NCI-H2196 treated with DMSO at 0.1 percent for 48 hours (cell line): ENCODE measurements at regions not wholly inside any gene's neighbourhood (a gene's known extent, or its start where the extent isn't known, plus 50 kb on each side); places are given as distances from the start of the nearest gene placed in this dataset.

ENCODE experiments used
- DNase-seq: peaks from one replicate; lab custom pipeline; 2025; ENCODE audit not compliant: unreplicated experiment; lab: John Stamatoyannopoulos, UW

DNA sequence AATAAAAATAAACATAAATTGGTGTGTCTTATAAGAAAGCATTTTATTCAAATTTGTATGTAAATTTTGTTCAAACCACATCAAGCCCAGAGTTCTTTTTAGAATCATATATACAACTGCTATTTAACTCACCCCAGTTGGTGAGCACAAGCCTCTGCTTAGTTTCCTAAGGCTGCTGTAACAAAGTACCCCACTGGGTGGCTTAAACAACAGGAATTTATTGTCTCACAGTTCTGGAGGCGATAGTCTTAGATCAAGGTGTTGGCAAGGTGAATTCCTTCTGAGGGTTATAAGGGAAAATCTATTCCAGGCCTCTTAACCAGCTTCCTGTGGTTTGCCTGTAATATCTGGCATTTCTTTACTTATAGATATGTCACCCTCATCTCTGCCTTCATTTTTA lies 1133.5 kb downstream of the OLFM4 start:
- no peak for DNase-seq

DNA sequence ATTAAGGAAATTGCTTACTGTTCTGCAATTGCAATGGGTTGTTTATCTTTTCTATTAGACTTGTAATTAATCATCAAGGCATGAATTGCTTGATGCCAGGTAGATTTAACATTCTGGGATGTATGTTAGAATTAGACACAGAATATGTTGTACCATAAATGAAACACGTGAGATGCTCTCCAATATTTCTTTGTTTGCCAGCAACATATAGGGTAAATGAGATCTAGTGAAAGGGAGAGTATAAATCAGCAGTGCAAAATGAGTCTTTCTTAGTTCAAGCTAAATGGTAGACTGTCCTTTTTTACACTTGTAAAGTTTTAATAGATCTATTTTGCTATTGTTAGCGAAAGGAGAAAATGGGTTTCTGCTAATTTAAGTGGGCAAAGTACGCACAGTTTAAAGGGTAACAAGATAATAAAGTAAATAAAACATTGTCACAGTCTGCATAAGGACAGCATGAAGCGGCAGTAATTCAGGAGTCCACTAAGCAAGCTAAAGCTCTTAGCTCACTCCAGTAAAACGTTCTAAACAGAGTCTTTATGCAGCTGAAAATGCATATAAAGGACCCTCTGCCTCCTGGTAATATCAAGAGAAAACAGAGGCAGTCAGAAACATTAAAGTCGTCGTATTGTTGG lies 1137.1 kb downstream of the OLFM4 start:
- no peak for DNase-seq

GRCh38 chr13:54173996-54174395 lies 1145.4 kb downstream of the OLFM4 start:
- no peak for DNase-seq

DNA sequence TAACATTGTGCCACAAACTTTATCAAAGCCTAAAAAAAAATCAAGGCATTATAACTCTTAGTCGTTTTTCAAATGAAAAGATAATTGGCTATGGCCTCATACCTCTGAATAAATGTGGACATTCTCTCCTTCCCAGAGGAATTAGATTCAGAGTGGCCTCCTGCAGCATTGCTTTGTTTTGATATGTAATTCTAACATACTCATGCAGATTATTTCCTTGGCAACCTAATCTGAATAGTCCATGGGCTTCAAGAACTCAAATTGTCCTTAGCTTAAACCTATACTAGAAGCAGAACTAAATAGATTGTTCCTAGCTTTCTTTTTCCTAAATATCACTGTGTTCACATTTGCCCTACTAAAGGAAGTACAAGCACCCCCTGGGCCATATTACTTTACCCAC lies 1146.9 kb downstream of the OLFM4 start:
- DNase-seq = no peak

- no peak for DNase-seq
Measured at GRCh38 chr13:54177466-54177865, 1148.9 kb downstream of the OLFM4 start.

GRCh38 chr13:54183166-54183565 lies 1154.6 kb downstream of the OLFM4 start:
- no peak for DNase-seq

DNA sequence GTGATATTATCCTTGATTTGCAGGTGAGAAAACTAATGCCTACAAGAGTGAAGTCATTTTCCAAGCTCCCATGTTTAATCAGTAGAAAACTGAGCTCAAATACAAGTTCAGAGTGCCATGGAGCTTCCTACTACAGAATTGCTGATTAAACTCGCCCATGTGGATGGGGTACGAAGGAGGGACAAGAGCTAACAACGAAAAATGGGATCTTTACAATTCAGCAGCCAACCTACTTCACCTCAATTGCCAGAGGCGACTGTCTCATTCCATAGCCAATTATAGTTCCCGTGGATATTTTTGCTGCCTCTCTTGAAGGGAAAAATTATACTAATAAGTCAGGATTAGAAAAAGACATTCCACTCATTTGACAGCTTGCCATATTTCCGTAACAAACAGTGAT lies 1155.1 kb downstream of the OLFM4 start:
- no peak for DNase-seq

GRCh38 chr13:54184576-54184975 lies 1156.0 kb downstream of the OLFM4 start:
- DNase-seq = no peak

DNA sequence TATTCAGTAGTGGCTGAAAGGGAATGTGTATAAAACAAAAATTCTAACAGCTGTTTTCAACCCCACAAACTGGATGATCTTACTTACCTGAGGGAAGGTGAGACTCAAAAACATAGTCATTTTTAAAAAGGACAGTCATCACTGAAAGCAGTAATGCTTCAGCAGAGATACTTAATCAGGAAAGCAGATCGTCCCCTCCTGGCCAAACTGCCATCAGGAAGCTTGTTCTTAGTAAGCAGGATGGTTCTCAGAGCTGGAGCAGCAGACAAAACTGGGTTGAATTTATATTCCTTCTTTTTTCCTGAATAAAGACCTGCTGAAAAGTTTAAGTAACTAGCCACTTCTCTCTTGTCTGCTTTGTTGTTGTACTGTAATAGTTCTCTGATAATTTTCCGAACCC lies 1156.5 kb downstream of the OLFM4 start:
- DNase-seq = no peak

DNA sequence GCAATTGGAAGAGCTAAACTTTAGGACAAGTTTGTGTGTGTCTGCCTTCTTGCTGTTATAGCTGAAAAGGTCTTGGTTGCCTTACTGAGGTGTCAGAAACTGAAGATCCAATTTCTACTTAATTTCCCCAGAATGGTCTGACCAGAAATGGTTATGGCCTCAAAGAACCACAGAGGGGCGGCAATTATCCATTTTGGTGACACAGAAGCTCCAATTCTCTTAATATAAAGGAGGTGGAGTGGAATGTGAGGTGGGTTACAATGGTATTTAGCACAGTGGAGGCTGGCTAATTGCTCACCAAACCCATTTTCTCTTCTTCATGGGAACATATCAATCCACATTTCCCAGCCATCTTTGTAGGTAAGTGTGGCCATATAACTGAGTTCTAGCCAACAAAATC lies 1157.2 kb downstream of the OLFM4 start:
- DNase-seq = no peak

DNA sequence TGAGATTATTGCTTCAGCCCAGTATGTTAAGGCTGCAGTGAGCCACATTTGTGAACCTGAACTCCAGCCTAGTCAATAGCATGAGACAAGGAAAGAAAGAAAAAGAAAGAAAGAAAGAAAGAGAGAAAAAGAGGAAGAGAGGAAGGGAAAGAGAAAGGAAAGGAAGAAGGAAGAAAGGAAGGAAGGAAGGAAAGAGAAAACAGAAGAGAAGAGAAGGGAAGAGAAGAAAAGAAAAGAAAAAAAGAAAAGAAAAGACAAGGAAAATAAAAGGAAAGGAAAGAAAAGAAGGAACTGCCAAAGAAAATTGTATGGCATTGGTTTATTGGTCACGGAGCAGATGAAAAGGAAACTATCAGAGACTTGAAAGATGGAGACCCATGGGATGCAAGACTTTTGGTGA lies 1158.8 kb downstream of the OLFM4 start:
- DNase-seq = no peak

DNA sequence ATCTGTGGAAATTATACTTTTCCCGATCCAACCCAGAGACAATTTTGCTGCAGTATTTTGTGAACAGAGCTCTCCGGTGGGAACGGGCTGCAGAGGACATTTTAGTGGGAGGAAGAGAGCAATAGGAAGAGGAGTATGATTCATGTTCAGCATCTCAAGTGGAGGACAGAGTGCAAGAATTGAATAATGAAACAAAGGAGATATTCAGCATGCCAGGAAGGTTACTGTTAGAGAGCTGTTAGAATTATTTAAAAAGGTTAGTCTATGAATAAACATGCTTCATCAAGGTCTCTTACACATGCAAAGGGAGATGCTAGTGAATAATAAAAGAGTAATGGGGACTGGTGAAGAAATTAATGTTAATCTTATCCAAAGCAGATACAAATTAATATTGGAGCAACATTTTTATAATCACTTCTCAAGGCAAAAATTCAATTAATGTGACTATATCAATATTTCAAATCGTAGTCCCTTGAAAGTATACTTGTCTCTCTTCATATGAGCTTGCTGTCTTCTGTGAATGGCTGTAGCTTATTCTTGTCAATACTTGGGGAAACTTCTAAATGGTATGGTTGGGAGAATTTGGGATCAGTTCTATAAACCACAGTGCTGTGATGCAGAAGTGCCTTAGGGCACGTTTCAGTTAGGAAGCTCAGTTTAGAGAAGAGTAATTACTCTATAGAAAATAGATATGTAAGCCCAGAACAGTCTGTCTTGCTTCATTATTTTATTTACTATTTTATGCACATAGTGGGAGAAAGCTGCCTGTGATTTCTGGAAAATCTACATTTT lies 1165.8 kb downstream of the OLFM4 start:
- DNase-seq = no peak

- no peak for DNase-seq
Measured at GRCh38 chr13:54196684-54197083, 1168.1 kb downstream of the OLFM4 start.

DNA sequence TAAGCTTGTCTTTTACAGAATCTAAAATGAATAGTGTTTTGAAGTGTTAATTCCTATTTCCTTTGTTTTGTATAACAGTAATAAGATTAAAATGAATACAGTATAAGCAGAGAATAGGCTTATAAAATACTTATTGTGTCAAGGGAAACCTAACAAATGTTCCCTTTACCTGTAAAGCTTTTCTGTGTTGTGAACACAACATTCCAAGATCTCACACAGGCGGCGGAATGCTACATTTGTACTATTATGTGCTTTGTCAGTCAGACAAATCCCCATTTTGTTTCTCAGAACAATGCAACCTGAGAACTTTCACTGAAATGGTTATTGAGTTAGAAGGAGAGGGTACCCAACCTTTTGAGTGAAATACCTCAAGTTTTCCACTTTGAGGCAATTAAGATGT lies 1170.3 kb downstream of the OLFM4 start:
- DNase-seq = no peak

- no peak for DNase-seq
Measured at GRCh38 chr13:54206626-54207025, 1178.0 kb downstream of the OLFM4 start.

GRCh38 chr13:54210397-54211049 lies 1181.9 kb downstream of the OLFM4 start:
- DNase-seq = no peak

DNA sequence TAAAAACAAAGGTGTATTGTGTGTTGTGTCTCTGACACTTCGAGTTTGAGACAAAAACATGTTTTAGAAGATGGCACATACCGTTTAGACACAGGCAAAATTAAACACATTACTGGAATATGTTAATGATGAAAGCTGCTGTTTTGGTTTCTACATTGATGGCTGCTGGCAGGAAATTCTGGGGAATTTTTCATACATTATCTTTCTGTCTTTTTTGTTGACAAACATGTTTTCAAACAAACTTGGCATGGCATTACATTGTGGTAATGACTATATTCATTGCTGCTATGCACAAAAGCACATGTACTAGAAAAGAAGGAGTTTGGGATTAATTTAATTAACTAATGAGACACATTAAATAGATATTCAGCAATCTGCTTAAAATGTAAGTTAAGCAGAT lies 1187.6 kb downstream of the OLFM4 start:
- DNase-seq = no peak

- DNase-seq = no peak
Measured at GRCh38 chr13:54226876-54227275, 1198.3 kb downstream of the OLFM4 start.

- DNase-seq = no peak
Measured at GRCh38 chr13:54232700-54233099, 1204.1 kb downstream of the OLFM4 start.

GRCh38 chr13:54234607-54235006 lies 1206.0 kb downstream of the OLFM4 start:
- DNase-seq = no peak

DNA sequence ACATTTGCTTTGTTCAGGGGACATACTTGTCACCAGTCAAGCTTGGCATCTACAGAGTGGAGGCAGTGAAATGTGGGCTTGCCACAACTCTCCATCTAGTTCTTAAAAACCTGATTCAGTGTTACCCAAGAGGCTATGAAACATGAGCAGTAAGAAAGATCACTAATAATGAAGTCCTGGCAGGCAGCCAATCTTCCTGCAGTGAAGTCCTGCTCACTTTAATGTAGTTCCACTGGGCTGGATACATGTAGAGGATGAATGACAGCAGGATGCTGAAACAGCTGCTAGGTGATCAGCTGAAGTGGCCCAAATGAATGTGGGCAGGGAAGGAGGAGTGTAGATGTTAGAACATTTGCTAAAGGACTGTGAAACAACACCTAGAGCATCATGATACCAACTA lies 1213.1 kb downstream of the OLFM4 start:
- no peak for DNase-seq

GRCh38 chr13:54248306-54248705 lies 1219.7 kb downstream of the OLFM4 start:
- DNase-seq = no peak
